H1 (cell line): ENCODE measurements at regions not wholly inside any gene's neighbourhood (a gene's known extent, or its start where the extent isn't known, plus 50 kb on each side); places are given as distances from the start of the nearest gene placed in this dataset.

ENCODE experiments used
- CTCF ChIA-PET: fragments of 300-600 bp; sonication (Branson Sonifier 250); formaldehyde crosslinking; loops from one replicate; lab custom pipeline; 2021; ENCODE audit not compliant: partially characterized antibody; lab: Charles Lee
- POLR2A ChIA-PET: fragments of 300-600 bp; sonication (Branson Sonifier 250); formaldehyde crosslinking; loops from one replicate; lab custom pipeline; 2021; ENCODE audit warnings: inconsistent platforms; ENCODE audit not compliant: partially characterized antibody; lab: Charles Lee
- DNase-seq, 2 experiments: peaks; one replicate each; pipeline versions ENCODE4 v3.0.0 to v3.0.0-alpha.2; 2010 to 2022; ENCODE audit warnings: low spot score in 2 of 2, low read depth in 1 of 2, mixed read lengths in 1 of 2
- FAIRE-seq: peaks from 2 replicates; lab custom pipeline; 2011; peaks lifted over from hg19 to GRCh38; lab: Jason Lieb, UNC
- H2AFZ ChIP-seq: 2 replicates; pipeline ENCODE4 v1.8.1; 2012; ENCODE audit warnings: low read length, inconsistent platforms
- H2AK5ac ChIP-seq: 2 replicates; pipeline ENCODE4 v1.6.1; 2013; ENCODE audit warnings: low read depth, low read length
- H2BK120ac ChIP-seq: replicated peaks from 2 replicates; pipeline ENCODE3; 2013; ENCODE audit warnings: low read depth, low read length, inconsistent platforms
- H2BK12ac ChIP-seq: 2 replicates; pipeline ENCODE4 v1.6.1; 2013; ENCODE audit warnings: low read depth, low read length
- H2BK15ac ChIP-seq: 2 replicates; pipeline ENCODE4 v1.6.1; 2013; ENCODE audit warnings: low read length
- H2BK20ac ChIP-seq: 2 replicates; pipeline ENCODE4 v1.6.1; 2013; ENCODE audit warnings: low read length
- H2BK5ac ChIP-seq: 2 replicates; pipeline ENCODE4 v1.6.1; 2013; ENCODE audit warnings: low read depth, low read length
- H3K14ac ChIP-seq: 2 replicates; pipeline ENCODE4 v1.6.1; 2013; ENCODE audit warnings: inconsistent platforms; ENCODE audit not compliant: insufficient read length
- H3K18ac ChIP-seq: 2 replicates; pipeline ENCODE4 v1.6.1; 2013; ENCODE audit warnings: low read length; ENCODE audit errors: extremely low read depth
- H3K23ac ChIP-seq: 2 replicates; pipeline ENCODE4 v1.6.1; 2013; ENCODE audit warnings: inconsistent platforms; ENCODE audit not compliant: insufficient read length
- H3K23me2 ChIP-seq: 2 replicates; pipeline ENCODE4 v1.6.1; 2013; ENCODE audit warnings: low read depth, low read length
- H3K27ac ChIP-seq: 2 replicates; pipeline ENCODE4 v1.6.1; 2011; ENCODE audit warnings: low read depth, low read length, inconsistent platforms
- H3K27me3 ChIP-seq, 4 experiments: replicated peaks in 1 of 4; 1 replicate in 1 of 4; 2 replicates in 3 of 4; pipeline versions ENCODE4 v1.6.1 to v1.8.1; 2011 to 2013; ENCODE audit warnings: low read length in 3 of 4, mild to moderate bottlenecking in 3 of 4, inconsistent platforms in 2 of 4, mixed read lengths in 2 of 4, moderate library complexity in 1 of 4; ENCODE audit not compliant: control insufficient read depth in 3 of 4, insufficient read depth in 3 of 4; ENCODE audit errors: extremely low read depth in 1 of 4
- H3K36me3 ChIP-seq, 4 experiments: 2 replicates each; pipeline versions ENCODE4 v1.6.1 to v1.8.1; 2011 to 2013; ENCODE audit warnings: mild to moderate bottlenecking in 4 of 4, low read length in 3 of 4, moderate library complexity in 2 of 4, control low read depth in 1 of 4, inconsistent platforms in 1 of 4; ENCODE audit not compliant: insufficient read depth in 4 of 4, control insufficient read depth in 2 of 4
- H3K4ac ChIP-seq: replicated peaks from 2 replicates; pipeline ENCODE3; 2013; ENCODE audit warnings: low read length, low read depth, mixed read lengths, inconsistent platforms; ENCODE audit not compliant: insufficient read length
- H3K4me1 ChIP-seq, 4 experiments: replicated peaks in 1 of 4; 1 replicate in 1 of 4; 2 replicates in 3 of 4; pipeline versions ENCODE4 v1.6.1 to v1.8.1; 2011 to 2013; ENCODE audit warnings: low read length in 3 of 4, inconsistent platforms in 2 of 4, mixed read lengths in 1 of 4; ENCODE audit not compliant: insufficient read depth in 4 of 4, control insufficient read depth in 3 of 4
- H3K4me2 ChIP-seq, 2 experiments: 2 replicates each; pipeline versions ENCODE4 v1.6.1 to v1.8.1; 2011 to 2013; ENCODE audit warnings: low read depth in 2 of 2, low read length in 2 of 2, control low read depth in 1 of 2, inconsistent platforms in 1 of 2, mild to moderate bottlenecking in 1 of 2; ENCODE audit not compliant: insufficient read depth in 1 of 2
- H3K4me3 ChIP-seq, 4 experiments: fragments of 200-600, 300-600 bp in 1 of 4; sonication (generic), shearing (Covaris generic), sonication (Bioruptor Twin) in 1 of 4; 2 replicates each; pipeline versions ENCODE4 v1.5.1 to v1.8.1; 2011 to 2016; ENCODE audit warnings: low read length in 4 of 4, low read depth in 3 of 4, control low read depth in 2 of 4, inconsistent platforms in 2 of 4, mild to moderate bottlenecking in 2 of 4, mixed read lengths in 1 of 4, moderate library complexity in 1 of 4; ENCODE audit not compliant: insufficient read depth in 2 of 4; ENCODE audit errors: extremely low read depth in 1 of 4
- H3K56ac ChIP-seq: replicated peaks from 2 replicates; pipeline ENCODE3; 2013; ENCODE audit warnings: low read depth, mild to moderate bottlenecking, mixed read lengths, low read length, inconsistent platforms; ENCODE audit not compliant: insufficient read length
- H3K79me1 ChIP-seq: 2 replicates; pipeline ENCODE4 v1.6.1; 2013; ENCODE audit warnings: low read depth, low read length, control low read depth
- H3K79me2 ChIP-seq, 2 experiments: 2 replicates each; pipeline versions ENCODE4 v1.6.1 to v1.8.1; 2012 to 2013; ENCODE audit warnings: low read length in 2 of 2, mild to moderate bottlenecking in 2 of 2, inconsistent platforms in 1 of 2; ENCODE audit not compliant: insufficient read depth in 2 of 2, control insufficient read depth in 1 of 2
- H3K9ac ChIP-seq, 4 experiments: replicated peaks in 1 of 4; 1 replicate in 1 of 4; 2 replicates in 3 of 4; pipeline versions ENCODE4 v1.6.1 to v1.8.1; 2011 to 2013; ENCODE audit warnings: low read depth in 3 of 4, low read length in 3 of 4, control low read depth in 2 of 4, mild to moderate bottlenecking in 2 of 4, moderate library complexity in 2 of 4, inconsistent platforms in 1 of 4; ENCODE audit errors: extremely low read depth in 1 of 4
- H3K9me3 ChIP-seq, 2 experiments: 2 replicates each; pipeline versions ENCODE4 v1.6.1 to v1.8.1; 2012 to 2013; ENCODE audit warnings: mild to moderate bottlenecking in 2 of 2, moderate library complexity in 2 of 2, control low read depth in 1 of 2, inconsistent platforms in 1 of 2, low read depth in 1 of 2, low read length in 1 of 2, mixed read lengths in 1 of 2; ENCODE audit not compliant: insufficient read depth in 2 of 2
- H4K20me1 ChIP-seq, 2 experiments: replicated peaks in 1 of 2; 2 replicates each; pipeline versions ENCODE3 to v1.8.1; 2011 to 2013; ENCODE audit warnings: inconsistent platforms in 2 of 2, low read length in 2 of 2, mild to moderate bottlenecking in 1 of 2; ENCODE audit not compliant: insufficient read depth in 2 of 2, control insufficient read depth in 1 of 2
- H4K5ac ChIP-seq: 2 replicates; pipeline ENCODE4 v1.6.1; 2013; ENCODE audit warnings: low read length, low read depth, mixed read lengths, inconsistent platforms; ENCODE audit not compliant: insufficient read length
- H4K8ac ChIP-seq: 2 replicates; pipeline ENCODE4 v1.8.0; 2013; ENCODE audit warnings: mild to moderate bottlenecking, moderate library complexity, low read length, inconsistent platforms; ENCODE audit not compliant: insufficient read depth; ENCODE audit errors: extremely low read depth
- H4K91ac ChIP-seq: replicated peaks from 2 replicates; pipeline ENCODE3; 2013; ENCODE audit warnings: low read length, mixed read lengths, inconsistent platforms; ENCODE audit not compliant: insufficient read length
- BCL11A ChIP-seq, 2 experiments: IDR thresholded peaks; one replicate each; pipeline ENCODE4 v1.6.1; 2011; ENCODE audit warnings: low read depth in 2 of 2, low read length in 2 of 2, mild to moderate bottlenecking in 2 of 2
- BRCA1 ChIP-seq: IDR thresholded peaks from 2 replicates; pipeline ENCODE4 v1.6.1; 2012; ENCODE audit warnings: low read depth, low read length, improper control_type of control experiment
- CHD2 ChIP-seq: IDR thresholded peaks from 2 replicates; pipeline ENCODE4 v1.6.1; 2012; ENCODE audit warnings: low read length, improper control_type of control experiment
- CREB1 ChIP-seq: IDR thresholded peaks from 2 replicates; pipeline ENCODE4 v1.6.1; 2012; ENCODE audit warnings: inconsistent platforms
- CTCF ChIP-seq, 3 experiments: IDR thresholded peaks; 1 replicate in 2 of 3; 2 replicates in 1 of 3; pipeline versions ENCODE4 v1.5.1 to v1.6.1; 2011; ENCODE audit warnings: low read length in 3 of 3, mild to moderate bottlenecking in 3 of 3, inconsistent platforms in 2 of 3, low read depth in 1 of 3, moderate library complexity in 1 of 3; ENCODE audit not compliant: insufficient read depth in 1 of 3; ENCODE audit errors: control extremely low read depth in 1 of 3
- EZH2 ChIP-seq: fragments of 200-600 bp; sonication (generic); IDR thresholded peaks from 2 replicates; pipeline ENCODE4 v1.7.1; 2012; ENCODE audit warnings: low read depth, mild to moderate bottlenecking, moderate library complexity, low read length, inconsistent platforms; ENCODE audit not compliant: severe bottlenecking
- GABPA ChIP-seq: IDR thresholded peaks from 2 replicates; pipeline ENCODE4 v1.6.1; 2011; ENCODE audit warnings: mild to moderate bottlenecking, low read length, moderate library complexity, borderline replicate concordance; ENCODE audit not compliant: insufficient read depth
- POLR2A ChIP-seq, 2 experiments: IDR thresholded peaks; 1 replicate in 1 of 2; 2 replicates in 1 of 2; pipeline ENCODE4 v1.6.1; 2011; ENCODE audit warnings: low read depth in 2 of 2, low read length in 2 of 2, mild to moderate bottlenecking in 2 of 2; ENCODE audit errors: control extremely low read depth in 1 of 2
- POU5F1 ChIP-seq: IDR thresholded peaks from 2 replicates; pipeline ENCODE4 v1.6.1; 2011; ENCODE audit warnings: low read depth, mild to moderate bottlenecking, low read length, moderate library complexity
- SIRT6 ChIP-seq: IDR thresholded peaks from one replicate; pipeline ENCODE4 v1.7.1; 2012; ENCODE audit warnings: low read length, inconsistent platforms
- SRF ChIP-seq: IDR thresholded peaks from 2 replicates; pipeline ENCODE4 v1.6.1; 2011; ENCODE audit warnings: mild to moderate bottlenecking, low read depth, low read length, moderate library complexity
- TAF1 ChIP-seq: IDR thresholded peaks from 2 replicates; pipeline ENCODE4 v1.6.1; 2011; ENCODE audit warnings: mild to moderate bottlenecking, low read depth, low read length
- USF2 ChIP-seq: IDR thresholded peaks from 2 replicates; pipeline ENCODE4 v1.6.1; 2011; ENCODE audit warnings: low read length, improper control_type of control experiment
- WGBS, 2 experiments: shearing (Covaris generic) in 1 of 2; methylation state at CpG; one replicate each; pipeline versions ENCODE4 v1.1.6 to v1.1.7; 2013 to 2015; ENCODE audit warnings: low lambda C conversion rate in 2 of 2, mixed read lengths in 2 of 2, inconsistent platforms in 1 of 2, low coverage in 1 of 2, missing lambda C conversion rate in 1 of 2; ENCODE audit not compliant: insufficient replicate concordance in 2 of 2, insufficient coverage in 1 of 2, insufficient read length in 1 of 2; ENCODE audit errors: extremely low coverage in 1 of 2, missing lambda C conversion rate in 1 of 2; 5-methylcytosine and 5-hydroxymethylcytosine counted together

GRCh38 chr21:19785941-19786340 is 1212.3 kb upstream of the NCAM2 start:
- H3K4me2 ChIP-seq = no peak overlapping the region
- H2BK5ac ChIP-seq = no peak overlapping the region
- H4K5ac ChIP-seq = no peak overlapping the region
- no peaks in the 10 kb centered on the region for H3K79me2 ChIP-seq
- no peak overlapping the region for H3K18ac ChIP-seq
- H3K79me1 ChIP-seq = no peaks in the 10 kb centered on the region
- H3K9ac ChIP-seq = no peak overlapping the region
- no peak for FAIRE-seq
- H2BK15ac ChIP-seq = no peak overlapping the region
- H3K56ac ChIP-seq = no peak overlapping the region
- no peaks in the 10 kb centered on the region for H3K9me3 ChIP-seq
- no peaks in the 10 kb centered on the region for H3K4me1 ChIP-seq
- no peak overlapping the region for H3K23ac ChIP-seq
- no peaks in the 10 kb centered on the region; a peak in 1 of 8 replicates for H3K36me3 ChIP-seq
- H3K4ac ChIP-seq = no peak overlapping the region
- no peaks in the 10 kb centered on the region for H3K27me3 ChIP-seq
- no peak overlapping the region for H3K14ac ChIP-seq
- H2BK20ac ChIP-seq = no peak overlapping the region
- H2AK5ac ChIP-seq = no peak overlapping the region
- no peak overlapping the region for H2BK120ac ChIP-seq
- DNase-seq = no peak
- no peak overlapping the region for H2AFZ ChIP-seq
- no peak overlapping the region for H3K27ac ChIP-seq
- H3K23me2 ChIP-seq = no peaks in the 10 kb centered on the region
- no peak overlapping the region for H3K4me3 ChIP-seq
- H4K8ac ChIP-seq = no peak overlapping the region
- POLR2A ChIA-PET = no interaction called here
- H4K91ac ChIP-seq = no peak overlapping the region
- no peaks in the 10 kb centered on the region for H4K20me1 ChIP-seq
- CTCF ChIA-PET = no interaction called here
- no peak overlapping the region for H2BK12ac ChIP-seq
- WGBS, 2 experiments = 96% methylated on average over 3 of the region's 3 CpGs; no CpG with 5 or more reads in 1 of the 2 experiments
- TF ChIP-seq BRCA1 (no peak), USF2 (no peak), EZH2 (no peak), POU5F1 (no peak), CHD2 (no peak), CREB1 (no peak), POLR2A (IDR thresholded peaks at IDR 0.05; ENCODE audit: control extremely low read depth in 1 of 2, low read depth in 2 of 2, low read length in 2 of 2) (no peak), SRF (no peak), GABPA (no peak), BCL11A (IDR thresholded peaks at IDR 0.05; ENCODE audit: low read depth in 2 of 2, low read length in 2 of 2) (no peak), TAF1 (no peak), CTCF (IDR thresholded peaks at IDR 0.05; ENCODE audit: control extremely low read depth in 1 of 3, insufficient read depth in 1 of 3, low read depth in 1 of 3, low read length in 3 of 3) (no peak), SIRT6 (no peak)
